ENCODE measurements at regions not wholly inside any gene's neighbourhood (a gene's known extent, or its start where the extent isn't known, plus 50 kb on each side); places are given as distances from the start of the nearest gene placed in this dataset.

GRCh38 chr16:47855431-47855830, 300.4 kb downstream of the ABCC12 start:
- Histone ChIP-seq H4K20me1 (ENCODE audit: insufficient read depth, low read length) (no peaks in the 10 kb centered on the region), H3K9me3 (ENCODE audit: low read length) (no peaks in the 10 kb centered on the region)
- no peak for TF ChIP-seq EZH2 (IDR thresholded peaks at IDR 0.05; ENCODE audit: borderline replicate concordance, low read length)
- TF ChIP-seq, protein P1, sequence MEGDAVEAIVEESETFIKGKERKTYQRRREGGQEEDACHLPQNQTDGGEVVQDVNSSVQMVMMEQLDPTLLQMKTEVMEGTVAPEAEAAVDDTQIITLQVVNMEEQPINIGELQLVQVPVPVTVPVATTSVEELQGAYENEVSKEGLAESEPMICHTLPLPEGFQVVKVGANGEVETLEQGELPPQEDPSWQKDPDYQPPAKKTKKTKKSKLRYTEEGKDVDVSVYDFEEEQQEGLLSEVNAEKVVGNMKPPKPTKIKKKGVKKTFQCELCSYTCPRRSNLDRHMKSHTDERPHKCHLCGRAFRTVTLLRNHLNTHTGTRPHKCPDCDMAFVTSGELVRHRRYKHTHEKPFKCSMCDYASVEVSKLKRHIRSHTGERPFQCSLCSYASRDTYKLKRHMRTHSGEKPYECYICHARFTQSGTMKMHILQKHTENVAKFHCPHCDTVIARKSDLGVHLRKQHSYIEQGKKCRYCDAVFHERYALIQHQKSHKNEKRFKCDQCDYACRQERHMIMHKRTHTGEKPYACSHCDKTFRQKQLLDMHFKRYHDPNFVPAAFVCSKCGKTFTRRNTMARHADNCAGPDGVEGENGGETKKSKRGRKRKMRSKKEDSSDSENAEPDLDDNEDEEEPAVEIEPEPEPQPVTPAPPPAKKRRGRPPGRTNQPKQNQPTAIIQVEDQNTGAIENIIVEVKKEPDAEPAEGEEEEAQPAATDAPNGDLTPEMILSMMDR (IDR thresholded peaks at IDR 0.05; ENCODE audit: low read length): no peak

GRCh38 chr16:47854737-47855136, 301.1 kb downstream of the ABCC12 start:
- H3K4me2 ChIP-seq (ENCODE audit: low read length): no peak overlapping the region
- H3F3A ChIP-seq (ENCODE audit: insufficient read depth, low read length): no peaks in the 10 kb centered on the region
- no peaks in the 10 kb centered on the region for H3K9me3 ChIP-seq (ENCODE audit: low read length)
- no peaks in the 10 kb centered on the region for H3K27me3 ChIP-seq (ENCODE audit: insufficient read depth, low read length)
- H3K9ac ChIP-seq (ENCODE audit: low read length): no peak overlapping the region
- no peaks in the 10 kb centered on the region for H4K20me1 ChIP-seq (ENCODE audit: insufficient read depth, low read length)
- no peaks in the 10 kb centered on the region for H3K36me3 ChIP-seq (ENCODE audit: insufficient read depth, low read length)
- H3K4me3 ChIP-seq (ENCODE audit: low read depth, low read length, poor library complexity, severe bottlenecking): no peak overlapping the region
- no peak overlapping the region for H2AFZ ChIP-seq (ENCODE audit: low read length)
- no peaks in the 10 kb centered on the region for H3K4me1 ChIP-seq (ENCODE audit: insufficient read depth, low read length, severe bottlenecking)
- no peak overlapping the region for H3K27ac ChIP-seq (ENCODE audit: low read depth, low read length, poor library complexity, severe bottlenecking)
- TF ChIP-seq, protein P1 (IDR thresholded peaks at IDR 0.05; ENCODE audit: low read length): no peak
- no peak for TF ChIP-seq EZH2 (IDR thresholded peaks at IDR 0.05; ENCODE audit: borderline replicate concordance, low read length)
- no peaks in the 10 kb centered on the region for H3K79me2 ChIP-seq (ENCODE audit: insufficient read depth, low read length)
- no peaks in the 10 kb centered on the region for H3K9me2 ChIP-seq (ENCODE audit: low read depth, low read length)

More at GRCh38 chr16:47855431-47855830, 300.4 kb downstream of the ABCC12 start:
- no peak overlapping the region for H2AFZ ChIP-seq (ENCODE audit: low read length)
- H3K36me3 ChIP-seq (ENCODE audit: insufficient read depth, low read length): no peaks in the 10 kb centered on the region
- H3K79me2 ChIP-seq (ENCODE audit: insufficient read depth, low read length): no peaks in the 10 kb centered on the region
- no peak overlapping the region for H3K4me2 ChIP-seq (ENCODE audit: low read length)
- H3K9me2 ChIP-seq (ENCODE audit: low read depth, low read length): no peaks in the 10 kb centered on the region
- H3K4me1 ChIP-seq (ENCODE audit: insufficient read depth, low read length, severe bottlenecking): no peaks in the 10 kb centered on the region
- no peak overlapping the region for H3K9ac ChIP-seq (ENCODE audit: low read length)
- no peak overlapping the region for H3K4me3 ChIP-seq (ENCODE audit: low read depth, low read length, poor library complexity, severe bottlenecking)
- no peaks in the 10 kb centered on the region for H3K27me3 ChIP-seq (ENCODE audit: insufficient read depth, low read length)
- no peaks in the 10 kb centered on the region for H3F3A ChIP-seq (ENCODE audit: insufficient read depth, low read length)
- no peak overlapping the region for H3K27ac ChIP-seq (ENCODE audit: low read depth, low read length, poor library complexity, severe bottlenecking)

- H4K20me1 ChIP-seq (ENCODE audit: insufficient read depth, low read length): no peaks in the 10 kb centered on the region
- no peak overlapping the region for H3K4me2 ChIP-seq (ENCODE audit: low read length)
- no peaks in the 10 kb centered on the region for H3K36me3 ChIP-seq (ENCODE audit: insufficient read depth, low read length)
- no peaks in the 10 kb centered on the region for H3K9me2 ChIP-seq (ENCODE audit: low read depth, low read length)
- no peaks in the 10 kb centered on the region for H3K9me3 ChIP-seq (ENCODE audit: low read length)
- TF ChIP-seq, protein P1 (IDR thresholded peaks at IDR 0.05; ENCODE audit: low read length): no peak
- TF ChIP-seq EZH2 (IDR thresholded peaks at IDR 0.05; ENCODE audit: borderline replicate concordance, low read length): no peak
- H3K4me1 ChIP-seq (ENCODE audit: insufficient read depth, low read length, severe bottlenecking): no peaks in the 10 kb centered on the region
- no peak overlapping the region for H3K9ac ChIP-seq (ENCODE audit: low read length)
- H3K79me2 ChIP-seq (ENCODE audit: insufficient read depth, low read length): no peaks in the 10 kb centered on the region
- no peak overlapping the region for H3K27ac ChIP-seq (ENCODE audit: low read depth, low read length, poor library complexity, severe bottlenecking)
- H3K27me3 ChIP-seq (ENCODE audit: insufficient read depth, low read length): no peaks in the 10 kb centered on the region
- no peak overlapping the region for H2AFZ ChIP-seq (ENCODE audit: low read length)
- no peak overlapping the region for H3K4me3 ChIP-seq (ENCODE audit: low read depth, low read length, poor library complexity, severe bottlenecking)
- no peaks in the 10 kb centered on the region for H3F3A ChIP-seq (ENCODE audit: insufficient read depth, low read length)
Measured at GRCh38 chr16:47852991-47853390, 302.8 kb downstream of the ABCC12 start.

Data from OCI-LY1 (cell line).